Activated naive CD4-positive, alpha-beta T cell treated with anti-CD3 and anti-CD28 coated beads, Interleukin-2, amount 50 U/mL, for 16 hours (primary cell): ENCODE measurements at regions not wholly inside any gene's neighbourhood (a gene's known extent, or its start where the extent isn't known, plus 50 kb on each side); places are given as distances from the start of the nearest gene placed in this dataset.
"Not testable (repeated sequence)": the region's sequence is repeated elsewhere in the genome, so short reads cannot be mapped to it uniquely, and the experiment has no call there.

Experiments used
- DNase-seq: peaks from one replicate; pipeline ENCODE4 v3.0.0-alpha.2; 2020

GRCh38 chr14:95818581-95818980 lies 58.1 kb upstream of the TUNAR start:
- DNase-seq: no peak

DNA sequence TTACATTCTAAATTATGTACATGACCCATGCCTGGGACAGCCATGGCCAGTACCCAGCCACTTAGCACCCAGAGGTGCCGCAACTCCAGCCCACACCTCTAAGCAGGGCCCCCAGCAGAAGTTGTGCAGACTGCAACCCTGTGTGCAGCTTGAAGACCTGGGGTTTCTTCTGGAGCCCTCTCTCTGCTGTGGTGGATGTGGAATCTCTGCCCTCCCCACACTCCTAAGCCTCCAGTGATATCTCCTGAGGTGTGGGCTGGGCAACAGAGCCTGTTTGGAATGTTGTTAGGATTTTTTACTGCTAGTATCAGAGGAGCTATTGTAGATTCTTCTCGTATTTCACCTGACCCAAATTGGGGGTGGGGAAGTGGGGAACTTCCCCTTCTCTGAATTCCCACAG lies 59.4 kb upstream of the TUNAR start:
- DNase-seq: no peak

GRCh38 chr14:95816539-95816938 lies 60.1 kb upstream of the TUNAR start:
- no peak for DNase-seq

GRCh38 chr14:95815226-95815690 lies 61.4 kb upstream of the TUNAR start:
- DNase-seq: no peak

GRCh38 chr14:95814363-95815225 lies 62.0 kb upstream of the TUNAR start:
- DNase-seq: no peak

- no peak for DNase-seq
Observed at GRCh38 chr14:95811813-95812212, 64.8 kb upstream of the TUNAR start.

DNA sequence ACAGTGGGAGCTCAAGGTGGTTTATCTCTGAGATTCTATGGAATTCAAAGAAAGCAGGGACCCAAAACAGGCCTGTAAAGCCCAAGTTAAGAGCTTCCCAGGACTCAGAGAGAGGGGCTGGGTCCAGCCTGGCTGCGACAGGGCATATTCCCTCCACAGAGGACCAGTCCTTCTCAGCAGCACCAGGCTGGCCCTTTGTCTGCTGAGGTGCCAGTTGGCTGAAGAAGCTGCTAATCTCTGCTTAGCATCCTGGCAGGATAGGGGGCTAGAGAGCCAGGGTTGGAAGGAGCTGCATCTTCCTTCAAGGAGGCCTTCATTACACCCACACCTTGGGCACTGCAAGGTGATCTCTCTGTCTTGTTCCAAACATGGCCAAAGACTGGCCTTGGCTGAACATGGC lies 68.3 kb upstream of the TUNAR start:
- no peak for DNase-seq

- DNase-seq: no peak
Observed at GRCh38 chr14:95796788-95797187, 79.8 kb upstream of the TUNAR start.

DNA sequence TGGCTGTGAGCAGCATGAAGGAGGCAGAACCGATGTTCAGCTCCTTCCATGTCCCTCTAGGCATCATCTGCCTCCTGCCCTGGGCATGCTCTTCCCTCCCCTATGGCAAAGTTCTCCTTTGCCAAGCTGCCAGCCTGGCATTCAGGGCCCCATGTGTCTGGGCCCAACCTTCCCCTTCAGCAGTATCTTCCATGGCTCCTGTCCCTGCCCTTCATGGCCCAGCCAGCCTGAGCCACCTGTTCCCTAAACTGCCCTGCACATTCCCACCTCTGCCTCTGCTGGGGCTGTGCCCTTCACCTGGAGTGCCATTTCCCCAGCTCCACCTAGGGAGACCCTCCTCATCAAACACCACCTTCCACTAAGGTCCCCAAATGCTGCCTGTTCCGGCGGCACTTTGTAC lies 74.0 kb upstream of the TCL1A start:
- DNase-seq: no peak

GRCh38 chr14:95786566-95786965 lies 72.6 kb upstream of the TCL1A start:
- DNase-seq: no peak

GRCh38 chr14:95784137-95784536 lies 70.2 kb upstream of the TCL1A start:
- DNase-seq: no peak

- no peak for DNase-seq
Observed at GRCh38 chr14:95776798-95777534, 63.0 kb upstream of the TCL1A start.

- peak; percentile 45 for DNase-seq
Observed at GRCh38 chr14:95774265-95775160, 60.6 kb upstream of the TCL1A start.

GRCh38 chr14:95770777-95771176 lies 56.9 kb upstream of the TCL1A start:
- no peak for DNase-seq

GRCh38 chr14:95769976-95770375 lies 56.1 kb upstream of the TCL1A start:
- no peak for DNase-seq

- not testable (repeated sequence) for DNase-seq
Observed at GRCh38 chr14:95769431-95769830, 55.5 kb upstream of the TCL1A start.

DNA sequence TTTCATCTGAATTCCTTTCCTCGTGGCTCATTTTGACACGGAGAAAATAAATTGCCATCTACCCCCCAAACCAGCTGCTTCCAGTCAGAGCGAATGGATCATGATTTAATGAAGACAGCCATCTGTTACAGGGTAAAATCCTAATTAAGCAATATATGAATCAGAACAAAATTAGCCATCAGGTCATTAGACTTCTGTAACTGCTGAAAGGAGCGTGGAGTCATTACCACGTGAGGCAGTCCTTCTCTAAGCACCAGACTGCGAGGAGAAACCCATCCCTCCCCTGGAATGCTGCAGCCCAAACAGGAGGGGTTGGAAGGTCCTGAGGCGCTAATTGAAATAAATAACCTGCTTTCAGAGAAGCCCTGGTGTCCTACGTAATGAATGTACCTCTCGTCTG lies 51.1 kb upstream of the TCL1A start:
- DNase-seq: no peak

DNA sequence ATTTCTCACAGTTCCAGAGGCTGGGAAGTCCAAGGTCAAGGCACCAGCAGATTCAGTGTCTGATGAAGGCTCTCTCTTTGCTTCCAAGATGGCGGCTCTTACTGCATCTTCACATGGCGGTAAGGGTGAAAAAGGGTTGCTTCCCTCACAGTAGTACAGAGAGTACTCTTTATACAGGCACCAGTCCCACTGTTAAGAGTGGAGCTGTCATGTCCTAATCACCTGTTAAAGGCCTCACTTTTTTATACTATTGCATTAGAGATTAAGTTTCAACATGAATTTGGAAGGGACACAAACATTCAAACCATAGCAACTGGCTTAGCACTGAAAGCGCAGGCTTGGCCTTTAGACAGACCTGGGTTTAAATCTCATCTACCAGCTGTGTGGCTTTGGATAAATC lies 50.0 kb upstream of the TCL1A start:
- DNase-seq: no peak
